BLaER1 (cell line): ENCODE measurements at regions not wholly inside any gene's neighbourhood (a gene's known extent, or its start where the extent isn't known, plus 50 kb on each side); places are given as distances from the start of the nearest gene placed in this dataset.
"Not testable (repeated sequence)": the region's sequence is repeated elsewhere in the genome, so short reads cannot be mapped to it uniquely, and the experiment has no call there.

Source experiments
- H3K27ac ChIP-seq: shearing (Covaris generic); formaldehyde crosslinking; 2 replicates; pipeline ENCODE4 v1.8.1; 2022
- H3K27me3 ChIP-seq: shearing (Covaris generic); formaldehyde crosslinking; 2 replicates; pipeline ENCODE4 v1.8.1; 2022
- H3K36me3 ChIP-seq: shearing (Covaris generic); formaldehyde crosslinking; 2 replicates; pipeline ENCODE4 v1.8.1; 2022
- H3K4me1 ChIP-seq: shearing (Covaris generic); formaldehyde crosslinking; 2 replicates; pipeline ENCODE4 v1.8.1; 2022
- H3K4me2 ChIP-seq: shearing (Covaris generic); formaldehyde crosslinking; 2 replicates; pipeline ENCODE4 v1.8.1; 2022
- H3K4me3 ChIP-seq: shearing (Covaris generic); formaldehyde crosslinking; 2 replicates; pipeline ENCODE4 v1.8.1; 2022
- H3K9ac ChIP-seq: shearing (Covaris generic); formaldehyde crosslinking; 2 replicates; pipeline ENCODE4 v1.8.1; 2022
- H3K9me3 ChIP-seq: shearing (Covaris generic); formaldehyde crosslinking; 2 replicates; pipeline ENCODE4 v1.8.1; 2022
- H4K20me1 ChIP-seq: shearing (Covaris generic); formaldehyde crosslinking; 2 replicates; pipeline ENCODE4 v1.8.1; 2022
- Cebpa-rat ChIP-seq: shearing (Covaris generic); IDR thresholded peaks from 2 replicates; pipeline ENCODE4 v1.8.1; 2022

DNA sequence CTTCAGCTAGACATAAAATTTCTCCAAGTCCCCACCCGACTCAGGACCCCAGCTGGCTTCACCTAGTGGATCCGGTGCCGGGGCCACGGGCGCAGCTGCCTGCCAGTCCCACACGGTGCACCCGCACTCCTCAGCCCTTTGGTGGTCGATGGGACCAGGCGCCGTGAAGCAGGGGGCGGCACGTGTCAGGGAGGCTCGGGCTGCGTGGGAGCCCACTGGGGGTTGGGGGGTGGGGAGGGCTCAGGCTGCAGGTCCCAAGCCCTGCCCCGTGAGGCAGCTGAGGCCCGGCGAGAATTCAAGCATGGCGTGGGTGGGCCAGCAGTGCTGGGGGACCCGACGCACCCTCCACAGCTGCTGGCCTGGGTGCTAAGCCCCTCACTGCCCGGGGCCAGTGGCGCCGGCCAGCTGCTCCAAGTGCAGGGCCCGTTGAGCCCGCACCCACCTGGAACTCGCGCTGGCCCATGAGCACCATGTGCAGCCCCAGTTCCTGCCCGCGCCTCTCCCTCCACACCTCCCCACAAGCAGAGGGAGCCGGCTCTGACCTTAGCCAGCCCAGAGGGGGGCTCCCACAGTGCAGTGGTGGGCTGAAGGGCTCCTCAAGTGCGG, 747.0 kb downstream of the FAM181B start:
- Histone ChIP-seq H3K36me3 (no peaks in the 10 kb centered on the region), H3K27ac (no peak overlapping the region), H3K4me3 (no peak overlapping the region), H4K20me1 (no peaks in the 10 kb centered on the region), H3K9me3 (peaks cover 25% of the 10 kb centered on the region), H3K27me3 (no peaks in the 10 kb centered on the region), H3K4me2 (no peak overlapping the region), H3K9ac (no peak overlapping the region), H3K4me1 (no peaks in the 10 kb centered on the region)
- no peak for TF ChIP-seq Cebpa-rat

DNA sequence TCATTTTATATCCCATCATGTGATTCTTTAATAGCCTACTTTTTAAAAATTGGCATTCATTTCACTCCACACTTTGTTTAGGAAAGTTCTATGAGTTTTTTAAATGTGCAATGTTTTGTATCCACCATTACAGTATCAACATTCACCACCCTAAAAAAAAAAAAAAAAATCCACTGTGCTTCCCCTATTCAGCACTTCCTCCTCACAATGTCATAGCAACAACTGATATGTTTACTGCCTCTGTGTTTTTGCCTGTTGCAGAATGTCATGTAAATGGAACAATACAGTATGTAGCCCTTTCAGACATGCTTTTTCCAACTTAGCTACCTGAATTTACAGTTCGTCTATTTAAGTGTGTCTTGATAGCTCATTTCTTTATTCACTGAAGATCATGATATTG, 754.2 kb downstream of the FAM181B start:
- no peak overlapping the region for H3K9ac ChIP-seq
- H3K9me3 ChIP-seq, result no peaks in the 10 kb centered on the region
- TF ChIP-seq Cebpa-rat, result no peak
- H3K4me2 ChIP-seq, result no peak overlapping the region
- H4K20me1 ChIP-seq, result no peaks in the 10 kb centered on the region
- no peaks in the 10 kb centered on the region for H3K36me3 ChIP-seq
- no peaks in the 10 kb centered on the region for H3K4me1 ChIP-seq
- H3K27me3 ChIP-seq, result no peaks in the 10 kb centered on the region
- no peak overlapping the region for H3K27ac ChIP-seq
- no peak overlapping the region for H3K4me3 ChIP-seq

GRCh38 chr11:81975261-81975900, 758.3 kb downstream of the FAM181B start:
- TF ChIP-seq Cebpa-rat, result no peak
- H3K4me3 ChIP-seq, result no peak overlapping the region
- H3K9me3 ChIP-seq, result no peaks in the 10 kb centered on the region
- no peaks in the 10 kb centered on the region for H3K36me3 ChIP-seq
- no peak overlapping the region for H3K9ac ChIP-seq
- H4K20me1 ChIP-seq, result no peaks in the 10 kb centered on the region
- no peaks in the 10 kb centered on the region for H3K4me1 ChIP-seq
- no peak overlapping the region for H3K27ac ChIP-seq
- H3K27me3 ChIP-seq, result no peaks in the 10 kb centered on the region
- H3K4me2 ChIP-seq, result no peak overlapping the region

- H3K36me3 ChIP-seq, result no peaks in the 10 kb centered on the region
- H3K9ac ChIP-seq, result no peak overlapping the region
- no peak overlapping the region for H3K27ac ChIP-seq
- H3K4me3 ChIP-seq, result no peak overlapping the region
- H3K9me3 ChIP-seq, result no peaks in the 10 kb centered on the region
- H3K4me1 ChIP-seq, result no peaks in the 10 kb centered on the region
- no peak overlapping the region for H3K4me2 ChIP-seq
- no peaks in the 10 kb centered on the region for H4K20me1 ChIP-seq
- no peak for TF ChIP-seq Cebpa-rat
- no peaks in the 10 kb centered on the region for H3K27me3 ChIP-seq
Measured at GRCh38 chr11:81970886-81971285, 762.8 kb downstream of the FAM181B start.

GRCh38 chr11:81967242-81967641, 766.4 kb downstream of the FAM181B start:
- TF ChIP-seq Cebpa-rat, result no peak
- Histone ChIP-seq H4K20me1 (no peaks in the 10 kb centered on the region), H3K27me3 (no peaks in the 10 kb centered on the region), H3K4me2 (no peak overlapping the region), H3K4me1 (no peaks in the 10 kb centered on the region), H3K9ac (no peak overlapping the region), H3K36me3 (no peaks in the 10 kb centered on the region), H3K4me3 (no peak overlapping the region), H3K9me3 (no peaks in the 10 kb centered on the region), H3K27ac (no peak overlapping the region)

DNA sequence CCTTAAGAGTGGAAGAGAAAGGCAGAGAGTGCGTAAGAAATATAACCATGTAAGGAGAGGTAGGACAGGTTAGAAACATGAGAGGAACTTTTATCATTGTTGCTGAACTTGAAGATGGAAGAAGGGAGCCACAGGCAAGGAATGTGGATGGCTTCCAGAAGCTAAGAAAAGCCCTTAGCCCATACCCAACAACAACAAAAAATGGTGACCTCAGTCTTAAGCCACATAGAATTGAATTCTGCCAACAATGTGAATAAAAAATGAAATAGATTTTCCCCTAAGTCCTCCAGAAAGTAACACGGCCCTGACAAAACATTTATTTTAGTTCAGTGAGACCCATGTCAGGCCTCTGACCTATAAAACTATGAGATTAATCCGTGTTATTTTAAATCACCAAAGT, 767.3 kb downstream of the FAM181B start:
- Histone ChIP-seq H3K27me3 (no peaks in the 10 kb centered on the region), H3K36me3 (no peaks in the 10 kb centered on the region), H3K4me2 (no peak overlapping the region), H3K9ac (no peak overlapping the region), H3K4me1 (no peaks in the 10 kb centered on the region), H3K4me3 (no peak overlapping the region), H3K27ac (no peak overlapping the region), H3K9me3 (no peaks in the 10 kb centered on the region), H4K20me1 (no peaks in the 10 kb centered on the region)
- no peak for TF ChIP-seq Cebpa-rat

DNA sequence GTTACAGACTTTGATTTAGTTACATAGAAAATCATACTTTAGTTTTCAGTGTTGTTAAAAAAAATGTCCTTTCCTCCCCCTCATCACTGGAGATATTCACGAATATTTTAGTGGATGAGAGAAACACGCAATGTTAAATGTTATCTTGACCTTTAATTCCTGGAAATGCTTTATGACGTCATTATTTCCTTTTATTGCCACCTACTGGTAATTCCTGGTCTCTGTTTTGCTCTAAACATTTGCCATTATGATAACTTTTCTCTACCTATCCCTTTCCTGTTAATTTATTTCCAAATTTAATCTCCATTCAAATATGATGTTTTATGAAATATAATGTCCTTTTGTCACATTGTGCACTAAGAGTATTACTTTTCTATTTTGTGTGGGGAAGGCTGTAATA, 770.6 kb downstream of the FAM181B start:
- no peaks in the 10 kb centered on the region for H4K20me1 ChIP-seq
- no peaks in the 10 kb centered on the region for H3K36me3 ChIP-seq
- H3K27ac ChIP-seq, result no peak overlapping the region
- no peaks in the 10 kb centered on the region for H3K27me3 ChIP-seq
- no peak overlapping the region for H3K9ac ChIP-seq
- H3K9me3 ChIP-seq, result no peaks in the 10 kb centered on the region
- no peak overlapping the region for H3K4me2 ChIP-seq
- no peaks in the 10 kb centered on the region for H3K4me1 ChIP-seq
- no peak overlapping the region for H3K4me3 ChIP-seq
- TF ChIP-seq Cebpa-rat, result no peak

GRCh38 chr11:81960443-81960842, 773.2 kb downstream of the FAM181B start:
- no peak overlapping the region for H3K4me2 ChIP-seq

DNA sequence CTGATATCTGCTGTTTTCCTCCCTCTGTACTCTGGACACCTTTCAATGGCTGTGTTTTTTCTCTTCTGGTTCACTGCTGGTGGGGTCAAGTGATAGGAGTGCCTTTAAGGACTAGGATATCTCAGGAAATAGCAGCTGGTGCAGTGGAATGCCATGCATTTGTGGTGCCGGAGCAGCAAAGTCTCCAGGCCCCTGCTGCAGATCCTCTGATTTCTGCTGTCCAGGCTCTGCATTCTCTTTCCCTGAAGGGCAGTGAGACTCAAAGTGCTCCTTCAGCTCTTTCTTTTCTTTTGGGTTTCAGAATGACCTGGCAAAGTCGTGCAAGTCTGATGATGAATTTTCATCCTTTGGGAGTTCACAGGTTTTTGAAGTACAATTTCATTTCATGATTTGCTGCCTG, 774.3 kb downstream of the FAM181B start:
- peaks cover 10% of the 10 kb centered on the region for H3K9me3 ChIP-seq
- no peaks in the 10 kb centered on the region for H3K4me1 ChIP-seq
- H3K9ac ChIP-seq, result no peak overlapping the region
- H3K36me3 ChIP-seq, result no peaks in the 10 kb centered on the region
- H3K4me3 ChIP-seq, result no peak overlapping the region
- TF ChIP-seq Cebpa-rat, result no peak
- H3K27me3 ChIP-seq, result no peaks in the 10 kb centered on the region
- H3K27ac ChIP-seq, result no peak overlapping the region
- no peaks in the 10 kb centered on the region for H4K20me1 ChIP-seq
- no peak overlapping the region for H3K4me2 ChIP-seq

More at GRCh38 chr11:81960443-81960842, 773.2 kb downstream of the FAM181B start:
- Histone ChIP-seq H3K9ac (no peak overlapping the region), H3K36me3 (no peaks in the 10 kb centered on the region), H3K4me3 (no peak overlapping the region), H3K27me3 (no peaks in the 10 kb centered on the region), H4K20me1 (no peaks in the 10 kb centered on the region), H3K4me1 (no peaks in the 10 kb centered on the region), H3K9me3 (peaks cover 10% of the 10 kb centered on the region), H3K27ac (no peak overlapping the region)
- TF ChIP-seq Cebpa-rat, result no peak

GRCh38 chr11:81954301-81954700, 779.4 kb downstream of the FAM181B start:
- H3K4me2 ChIP-seq, H3K36me3 ChIP-seq, H4K20me1 ChIP-seq, H3K9ac ChIP-seq, H3K4me3 ChIP-seq, H3K27ac ChIP-seq, H3K4me1 ChIP-seq, H3K27me3 ChIP-seq: not testable (repeated sequence)
- peaks cover 10% of the 10 kb centered on the region for H3K9me3 ChIP-seq

DNA sequence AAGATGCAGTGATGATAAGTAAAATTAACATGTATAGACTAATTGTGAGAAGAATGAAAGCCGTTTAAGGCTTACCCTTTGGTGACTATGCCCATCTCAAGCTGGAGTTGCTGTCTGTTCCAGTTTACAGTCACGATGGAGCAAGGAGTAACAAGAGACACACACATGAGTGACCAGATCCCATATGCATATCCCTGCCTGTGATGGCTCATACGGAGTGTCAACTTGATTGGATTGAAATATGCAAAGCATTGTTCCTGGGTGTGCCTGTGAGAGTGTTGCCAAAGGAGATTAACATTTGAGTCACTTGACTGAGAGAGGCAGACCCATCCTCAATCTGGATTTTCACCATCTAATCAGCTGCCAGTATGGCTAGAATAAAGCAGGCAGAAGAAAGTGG, 786.8 kb downstream of the FAM181B start:
- TF ChIP-seq Cebpa-rat, result no peak
- Histone ChIP-seq H3K27ac (no peak overlapping the region), H3K9ac (no peak overlapping the region), H3K4me1 (no peaks in the 10 kb centered on the region), H3K36me3 (no peaks in the 10 kb centered on the region), H4K20me1 (no peaks in the 10 kb centered on the region), H3K9me3 (no peaks in the 10 kb centered on the region), H3K27me3 (no peaks in the 10 kb centered on the region), H3K4me2 (no peak overlapping the region), H3K4me3 (no peak overlapping the region)
